H1 (cell line): ENCODE measurements at regions not wholly inside any gene's neighbourhood (a gene's known extent, or its start where the extent isn't known, plus 50 kb on each side); places are given as distances from the start of the nearest gene placed in this dataset.

Experiments
- ASH2L ChIP-seq: fragments of 200-600, 300-600 bp; sonication (generic); IDR thresholded peaks from one replicate; pipeline ENCODE4 v1.7.1; 2017; ENCODE audit warnings: low read length
- PHF8 ChIP-seq: fragments of 200-600 bp; sonication (generic); conservative IDR thresholded peaks from 2 replicates; pipeline ENCODE4 v1.7.1; 2012; ENCODE audit warnings: low read depth, mild to moderate bottlenecking, inconsistent platforms, low read length, moderate library complexity
- ZNF274 ChIP-seq: IDR thresholded peaks from 2 replicates; pipeline ENCODE4 v1.7.0; 2012; ENCODE audit warnings: low read length, borderline replicate concordance; ENCODE audit errors: extremely low read depth

DNA sequence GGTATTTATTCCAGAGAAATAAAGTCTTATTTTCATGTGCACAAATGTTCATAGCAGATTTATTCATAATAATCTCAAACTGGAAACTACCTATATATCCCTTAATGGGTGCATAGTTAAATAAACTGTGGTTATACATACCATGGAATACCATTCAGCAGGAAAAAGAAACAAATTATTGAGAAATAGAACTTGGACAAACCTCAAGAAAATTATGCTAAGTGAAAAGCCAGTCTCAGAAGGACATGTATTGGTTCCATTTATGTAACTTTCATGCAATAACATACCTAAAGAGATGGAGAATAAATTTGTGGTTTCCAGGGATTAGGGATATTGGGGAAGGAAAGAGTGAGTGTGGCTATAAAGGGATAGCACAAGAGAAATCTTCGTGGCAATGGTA is 452.6 kb downstream of the SETBP1 start (continued):
- TF ChIP-seq ZNF274 (no peak), ASH2L (no peak), PHF8 (no peak)
